ENCODE measurements at regions not wholly inside any gene's neighbourhood (a gene's known extent, or its start where the extent isn't known, plus 50 kb on each side); places are given as distances from the start of the nearest gene placed in this dataset.

GRCh38 chr3:157794771-157795170, 291.6 kb upstream of the VEPH1 start:
- DNase-seq = no peak

GRCh38 chr3:157793745-157794144, 290.5 kb upstream of the VEPH1 start:
- DNase-seq = no peak

- no peak for DNase-seq
Observed at GRCh38 chr3:157789162-157789561, 285.9 kb upstream of the VEPH1 start.

- no peak for DNase-seq
Observed at GRCh38 chr3:157786618-157787017, 283.4 kb upstream of the VEPH1 start.

- DNase-seq = no peak
Observed at GRCh38 chr3:157786211-157786610, 283.0 kb upstream of the VEPH1 start.

- no peak for DNase-seq
Observed at GRCh38 chr3:157785102-157785826, 282.0 kb upstream of the VEPH1 start.

- no peak for DNase-seq
Observed at GRCh38 chr3:157782236-157782635, 279.0 kb upstream of the VEPH1 start.

- no peak for DNase-seq
Observed at GRCh38 chr3:157776861-157777260, 273.6 kb upstream of the VEPH1 start.

- no peak for DNase-seq
Observed at GRCh38 chr3:157775446-157775845, 272.2 kb upstream of the VEPH1 start.

- no peak for DNase-seq
Observed at GRCh38 chr3:157769378-157769777, 266.2 kb upstream of the VEPH1 start.

GRCh38 chr3:157767607-157768006, 264.4 kb upstream of the VEPH1 start:
- no peak for DNase-seq

- DNase-seq = no peak
Observed at GRCh38 chr3:157763644-157764043, 260.4 kb upstream of the VEPH1 start.

GRCh38 chr3:157759311-157759710, 256.1 kb upstream of the VEPH1 start:
- no peak for DNase-seq

GRCh38 chr3:157755233-157755632, 252.0 kb upstream of the VEPH1 start:
- DNase-seq = no peak

GRCh38 chr3:157754451-157754850, 251.2 kb upstream of the VEPH1 start:
- no peak for DNase-seq

- no peak for DNase-seq
Observed at GRCh38 chr3:157753787-157754136, 250.5 kb upstream of the VEPH1 start.

GRCh38 chr3:157752956-157753786, 250.0 kb upstream of the VEPH1 start:
- DNase-seq = no peak

- DNase-seq = no peak
Observed at GRCh38 chr3:157752554-157752953, 249.3 kb upstream of the VEPH1 start.

- DNase-seq = no peak
Observed at GRCh38 chr3:157751386-157751785, 248.2 kb upstream of the VEPH1 start.

- DNase-seq = no peak
Observed at GRCh38 chr3:157746391-157746790, 243.2 kb upstream of the VEPH1 start.

GRCh38 chr3:157741607-157742006, 238.4 kb upstream of the VEPH1 start:
- no peak for DNase-seq

GRCh38 chr3:157738441-157738840, 235.2 kb upstream of the VEPH1 start:
- DNase-seq = no peak

- DNase-seq = no peak
Observed at GRCh38 chr3:157718800-157719199, 215.6 kb upstream of the VEPH1 start.

GRCh38 chr3:157713101-157713500, 209.9 kb upstream of the VEPH1 start:
- no peak for DNase-seq

- no peak for DNase-seq
Observed at GRCh38 chr3:157705258-157705657, 202.0 kb upstream of the VEPH1 start.
